CD4-positive, alpha-beta T cell treated with Interleukin-15 for 1 hour (primary cell): ENCODE measurements at regions not wholly inside any gene's neighbourhood (a gene's known extent, or its start where the extent isn't known, plus 50 kb on each side); places are given as distances from the start of the nearest gene placed in this dataset.

ENCODE experiments used
- DNase-seq: peaks from one replicate; pipeline ENCODE4 v3.0.0-alpha.2; 2020

DNA sequence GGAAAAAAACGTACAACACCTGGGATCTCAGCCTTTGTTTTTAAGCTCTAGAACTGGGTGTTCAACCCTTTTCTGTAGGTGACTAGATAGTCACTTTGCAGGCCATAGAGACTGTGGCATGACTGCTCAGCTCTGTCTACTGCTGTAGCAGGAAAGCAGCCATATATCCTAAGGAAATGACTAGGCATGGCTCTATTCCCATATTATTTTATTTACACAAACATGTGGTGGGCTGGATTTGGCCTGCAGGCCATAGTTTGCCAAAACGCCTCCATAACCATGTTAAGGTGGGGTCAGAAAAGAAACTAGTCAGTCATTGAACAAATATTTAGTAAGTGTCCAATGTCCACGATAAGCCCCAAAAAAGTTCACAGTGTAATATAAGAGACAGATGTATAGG is 452.5 kb downstream of the MCTP2 start:
- no peak for DNase-seq

DNA sequence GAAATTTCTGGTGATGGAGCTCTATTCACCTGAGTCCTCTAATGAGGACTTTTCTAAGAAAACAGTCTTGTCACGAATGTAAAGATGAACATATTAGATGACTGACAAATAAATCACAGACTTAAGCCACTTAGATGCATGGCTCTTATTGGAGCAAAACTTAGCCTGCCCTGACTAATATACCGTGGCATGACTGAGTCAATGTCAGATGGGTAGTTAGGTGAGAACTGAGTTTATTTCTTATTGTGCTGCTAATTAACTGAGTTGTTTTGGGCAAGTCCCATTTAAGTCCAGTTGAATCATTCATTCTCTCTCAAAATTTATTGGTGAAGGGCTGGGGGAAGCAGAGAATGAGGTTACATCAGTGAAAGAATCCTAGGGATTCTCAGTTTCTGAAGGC is 459.8 kb downstream of the MCTP2 start:
- no peak for DNase-seq

DNA sequence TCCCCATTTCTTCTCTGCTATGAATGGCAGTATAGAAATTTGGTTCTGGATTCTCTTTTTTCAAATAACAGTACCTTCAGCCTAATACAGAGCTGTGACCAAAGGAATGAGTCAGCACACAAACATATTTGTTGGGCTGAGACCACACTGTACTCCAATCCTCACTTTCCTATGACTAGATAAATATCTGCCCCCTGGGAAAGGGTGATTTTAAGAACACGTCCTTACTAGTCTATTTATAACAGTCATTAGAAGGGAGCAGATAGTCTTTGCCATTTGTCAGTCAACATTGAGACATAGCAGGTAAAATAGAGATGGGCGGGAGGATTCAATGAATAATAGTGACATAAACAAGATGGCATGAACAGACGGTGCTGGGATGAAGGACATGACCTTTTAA is 461.3 kb downstream of the MCTP2 start:
- DNase-seq = no peak

DNA sequence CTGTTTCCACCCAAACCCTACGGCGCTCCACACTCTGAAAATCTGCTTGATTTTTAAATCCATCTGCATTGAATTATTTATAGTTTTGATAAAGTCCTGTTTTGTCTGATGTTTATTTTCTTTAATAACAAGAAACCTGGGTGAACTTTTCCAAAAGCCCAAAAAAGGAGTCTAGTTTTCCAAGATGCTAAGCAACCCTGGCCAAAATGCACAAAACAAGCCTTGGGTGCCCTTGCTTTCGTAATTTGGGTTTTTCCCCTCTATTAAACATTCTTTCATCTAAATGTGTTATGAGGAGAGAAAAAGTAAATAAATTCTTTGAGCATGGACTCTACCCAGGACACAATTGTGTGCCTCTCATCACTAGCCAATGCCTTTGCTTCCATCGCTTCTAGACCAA is 468.9 kb downstream of the MCTP2 start:
- DNase-seq = no peak

DNA sequence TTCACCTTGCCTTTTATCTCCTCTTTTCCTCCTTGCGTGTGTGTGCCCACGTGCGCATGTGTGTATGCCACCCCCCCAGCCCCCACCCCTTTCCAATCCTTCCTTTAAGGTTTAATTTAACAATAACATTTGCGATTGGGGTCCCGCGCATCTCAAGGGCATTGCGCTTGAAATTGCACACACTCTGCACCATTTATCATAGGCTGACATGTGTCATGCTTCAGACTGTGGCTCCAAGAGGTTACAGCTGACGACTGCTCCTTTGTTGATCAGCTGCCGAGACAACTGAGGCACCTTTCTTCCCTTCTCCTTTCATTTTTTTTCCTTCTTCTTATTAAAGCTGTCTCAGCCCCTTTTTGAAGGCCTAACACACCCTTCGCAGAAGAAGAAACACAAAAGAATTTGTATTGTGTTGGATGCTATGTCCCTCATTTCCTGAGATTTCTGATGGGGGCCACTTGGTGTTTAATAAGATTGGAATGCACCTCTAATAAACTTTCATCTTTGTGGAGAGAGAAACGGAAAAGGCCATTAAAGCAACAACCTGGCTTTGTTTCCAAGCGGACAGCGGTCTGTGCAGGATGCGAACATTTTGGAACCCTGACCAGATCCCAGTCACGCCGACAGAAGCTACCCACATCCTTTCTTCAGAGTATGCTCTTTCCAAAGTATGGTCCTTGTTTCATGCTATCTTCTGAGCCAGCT is 470.1 kb downstream of the MCTP2 start:
- no peak for DNase-seq

DNA sequence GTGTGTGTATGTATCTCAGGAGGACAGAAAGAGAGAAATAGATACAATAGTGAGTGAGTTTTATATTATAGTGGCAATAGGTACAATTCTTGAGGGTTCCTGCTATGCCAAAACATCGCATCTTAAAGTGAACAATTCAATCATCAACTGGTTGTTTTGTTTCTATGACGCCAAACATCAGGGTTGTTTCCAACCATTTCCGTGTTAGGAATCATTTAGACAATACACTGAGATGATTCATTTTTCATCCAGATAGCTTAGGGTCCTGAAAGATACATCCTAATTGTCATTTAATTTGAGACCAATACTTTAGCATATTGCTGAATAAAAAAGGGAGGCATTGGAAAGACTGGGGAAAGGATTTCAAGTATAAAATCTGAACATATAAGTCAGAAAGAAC is 472.2 kb downstream of the MCTP2 start:
- no peak for DNase-seq

DNA sequence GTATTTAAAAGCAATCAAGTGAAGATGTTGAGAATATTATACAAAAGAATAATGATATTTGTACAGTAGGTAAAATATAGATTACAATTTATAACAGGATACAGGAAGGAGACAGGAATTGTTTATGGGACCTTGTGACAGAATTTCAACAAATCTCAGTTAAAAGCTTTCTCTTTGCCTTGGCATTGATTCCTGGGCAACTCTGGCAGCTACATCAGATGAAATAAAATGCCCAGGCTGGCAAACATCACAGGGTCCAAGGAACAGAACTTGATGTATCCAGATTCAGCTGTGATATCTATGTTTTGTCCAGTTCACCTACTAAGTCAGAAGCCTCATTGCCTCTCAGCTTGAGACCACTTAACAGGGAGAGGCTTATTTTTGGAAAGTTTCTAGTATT is 473.1 kb downstream of the MCTP2 start:
- no peak for DNase-seq

DNA sequence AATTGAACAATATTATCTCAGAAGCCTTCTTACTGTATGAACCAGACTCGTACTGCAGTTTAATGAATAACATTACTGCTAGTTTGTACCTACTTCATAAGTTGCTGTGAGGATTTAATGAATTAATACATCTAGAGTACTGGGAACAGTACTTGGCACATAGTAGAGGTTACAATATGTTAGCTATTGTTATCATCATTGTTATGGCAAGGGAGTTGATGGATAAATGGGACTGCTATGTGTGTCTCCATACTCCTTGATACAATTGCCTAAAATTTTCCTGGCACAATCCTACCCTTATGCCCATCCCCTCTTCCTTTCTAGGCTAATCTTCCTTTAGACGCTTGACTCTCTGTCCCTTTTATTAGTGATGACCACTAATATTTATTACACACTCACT is 473.6 kb downstream of the MCTP2 start:
- no peak for DNase-seq

DNA sequence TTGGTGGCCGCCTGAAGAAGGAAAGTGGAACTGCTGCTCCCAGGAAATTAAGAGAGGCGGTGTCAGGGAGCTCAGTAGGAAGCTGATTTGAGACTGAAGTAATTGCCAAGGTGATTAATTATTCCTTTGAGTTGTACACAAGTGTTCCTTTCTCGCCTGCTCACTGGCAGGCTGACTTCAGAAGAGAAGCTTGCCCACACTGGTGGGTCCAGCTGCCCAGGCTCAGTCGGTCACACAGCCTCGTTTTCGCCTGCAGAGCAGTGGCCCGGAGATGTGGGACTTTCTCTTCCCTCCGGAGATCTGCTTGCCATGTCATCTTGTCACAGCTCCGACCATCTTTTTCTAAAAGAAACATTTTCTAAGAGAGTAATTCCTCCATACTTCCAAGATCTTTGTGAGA is 478.0 kb downstream of the MCTP2 start:
- DNase-seq = no peak

DNA sequence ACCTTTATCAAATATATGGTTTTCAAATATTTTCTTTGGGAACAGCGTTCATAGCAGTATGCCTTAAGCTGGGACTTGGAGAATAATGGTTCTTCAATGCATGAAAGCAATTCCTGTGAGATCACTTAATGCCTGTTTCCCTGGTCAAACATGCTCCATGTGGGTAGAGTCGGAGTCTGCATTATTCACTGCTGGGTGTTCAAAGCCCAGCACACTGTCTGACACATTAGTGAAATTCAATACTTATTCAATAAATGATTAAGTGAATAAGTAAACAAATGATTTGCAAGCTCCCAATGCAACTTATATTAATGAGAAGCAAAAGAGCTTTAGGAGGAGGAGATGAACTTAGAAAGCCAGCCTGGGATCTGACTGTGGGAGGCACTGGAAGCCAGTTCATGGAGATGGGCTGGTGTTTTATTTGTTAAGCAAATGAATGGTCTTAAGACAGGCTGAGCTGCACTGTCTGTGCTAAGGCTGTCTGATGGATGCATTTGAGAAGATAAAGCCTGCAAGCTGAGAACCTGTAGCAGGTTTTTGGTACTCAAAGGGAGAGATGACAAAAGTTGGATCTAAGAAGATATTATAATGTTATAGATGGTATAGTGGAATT is 490.8 kb downstream of the MCTP2 start:
- no peak for DNase-seq

DNA sequence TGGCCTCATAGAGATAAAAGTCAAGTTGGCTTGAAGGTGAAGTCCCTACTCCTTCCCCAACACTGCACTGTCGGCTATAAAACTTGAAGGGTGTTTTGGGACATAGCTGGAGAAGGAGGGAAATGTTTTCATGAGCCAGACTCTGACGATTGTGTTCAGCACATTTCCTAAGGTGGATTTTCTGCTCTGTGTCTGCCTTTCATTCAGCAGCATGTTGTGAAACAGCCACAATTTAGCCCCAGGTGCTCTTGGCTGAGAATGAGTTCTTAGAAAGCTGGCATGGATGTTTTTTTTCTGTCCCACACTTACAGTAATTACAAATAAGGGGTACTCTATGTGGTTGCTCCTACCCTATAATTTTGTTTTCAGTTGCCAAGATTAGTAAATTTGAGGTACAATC is 492.4 kb downstream of the MCTP2 start:
- no peak for DNase-seq

DNA sequence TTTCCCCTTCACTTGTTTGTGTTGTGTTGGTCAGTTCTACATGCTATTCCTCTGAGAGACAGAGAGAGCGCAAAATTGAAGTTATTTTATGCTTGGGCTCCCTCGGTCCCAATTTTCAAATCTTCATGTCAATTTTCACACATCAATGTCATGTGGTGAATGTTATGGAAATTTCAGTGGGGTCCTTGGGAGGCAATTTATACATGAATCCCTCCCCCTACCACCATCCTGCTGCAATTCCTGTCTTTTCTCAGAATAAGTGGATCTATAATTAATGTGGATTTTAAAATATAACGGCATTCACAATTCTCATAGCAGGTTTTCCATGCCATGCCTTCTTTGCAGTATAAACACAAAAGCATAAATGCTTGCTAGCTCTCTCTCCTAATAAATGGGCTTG is 499.9 kb downstream of the MCTP2 start:
- no peak for DNase-seq

DNA sequence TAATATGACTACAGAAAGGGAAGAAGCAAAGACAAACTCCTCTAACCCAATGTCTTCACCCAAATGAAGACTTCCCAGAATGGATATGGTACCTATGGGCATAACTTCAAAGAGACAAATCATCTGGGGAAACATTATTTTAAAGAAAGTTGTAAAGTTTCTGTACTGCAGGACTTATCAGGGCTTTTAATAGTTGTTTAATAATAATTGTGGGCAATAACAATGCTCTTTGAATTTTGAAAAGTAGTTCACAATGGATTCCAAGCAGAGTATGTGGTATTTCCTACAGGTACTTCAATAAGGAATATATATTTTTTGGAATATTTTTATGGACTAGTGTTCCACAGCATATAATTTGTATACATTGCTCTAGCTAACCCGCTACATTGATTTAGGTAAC is 503.1 kb downstream of the MCTP2 start:
- no peak for DNase-seq

DNA sequence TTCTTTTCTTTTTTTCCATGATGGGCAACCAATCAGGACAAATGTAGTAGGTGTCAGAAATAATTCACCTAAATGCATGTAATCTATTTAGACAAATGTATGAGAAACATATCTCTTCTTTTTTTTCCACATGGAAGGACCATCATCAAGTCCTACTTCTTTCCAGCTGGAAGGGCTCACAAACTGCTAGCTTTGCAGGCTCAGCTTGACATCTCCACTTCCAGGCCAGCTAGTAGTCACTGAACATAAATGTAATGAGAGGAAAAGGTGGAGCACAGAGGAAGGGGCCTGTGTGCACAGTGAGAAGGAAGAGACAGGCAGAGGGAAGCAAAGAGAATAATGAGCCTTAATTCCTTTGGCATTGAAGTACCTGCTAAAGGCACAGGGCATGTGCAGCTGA is 504.9 kb downstream of the MCTP2 start:
- DNase-seq = no peak

DNA sequence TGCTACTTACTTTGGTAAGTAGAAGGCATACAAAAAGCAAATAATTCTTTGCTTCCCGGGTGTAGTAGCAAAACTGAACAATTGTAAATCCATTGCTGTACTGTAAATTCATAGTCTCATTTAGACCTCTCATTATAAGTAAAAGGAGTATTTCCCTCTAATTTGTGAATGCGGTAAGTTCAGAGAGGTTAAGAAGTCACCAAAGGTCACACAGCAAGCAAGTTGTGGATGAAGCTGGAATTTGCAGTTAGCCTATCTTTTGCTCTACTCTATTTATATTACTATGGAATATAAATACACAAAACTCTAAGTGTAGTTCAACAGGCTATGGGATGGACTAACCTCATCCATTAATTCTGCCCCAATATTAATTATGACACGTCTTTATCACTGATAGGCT is 508.3 kb downstream of the MCTP2 start:
- DNase-seq = no peak

DNA sequence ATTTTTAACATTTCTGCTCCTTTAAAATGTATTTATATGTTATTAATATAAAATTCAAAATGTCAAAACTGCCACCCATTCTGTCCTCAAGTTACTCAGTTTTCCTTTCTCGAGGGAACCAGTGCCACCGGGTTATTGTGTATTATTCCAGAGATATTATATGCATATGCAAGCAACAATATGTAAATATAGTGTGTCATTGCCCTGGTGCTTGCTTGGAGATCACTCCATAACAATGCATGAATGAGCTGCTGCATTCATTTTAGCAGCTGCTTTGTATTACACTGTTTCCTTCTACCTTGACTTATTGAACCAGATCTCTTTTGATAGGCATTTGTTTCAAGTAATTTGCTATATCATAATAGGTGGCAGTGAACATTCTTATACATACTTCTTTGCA is 509.1 kb downstream of the MCTP2 start:
- DNase-seq = no peak

DNA sequence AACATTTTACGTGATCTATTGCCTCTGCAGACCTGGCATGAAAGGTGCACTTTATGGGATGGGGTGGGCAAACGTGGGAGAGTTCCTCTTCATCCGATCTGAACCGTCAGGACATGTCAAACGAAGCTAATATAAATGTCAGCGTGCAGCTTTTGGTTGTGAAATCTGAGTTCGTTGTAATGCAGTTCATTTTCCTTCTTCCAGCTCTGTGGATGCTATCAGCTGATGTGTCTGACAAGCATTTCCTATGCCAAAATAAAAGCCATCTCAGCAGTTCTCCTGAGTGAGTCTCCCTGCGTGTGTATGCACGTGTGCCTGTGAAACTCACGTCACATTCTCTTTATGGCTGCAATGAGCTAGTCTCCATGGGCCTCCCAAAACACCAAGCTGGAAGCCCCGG is 512.3 kb downstream of the MCTP2 start:
- no peak for DNase-seq

DNA sequence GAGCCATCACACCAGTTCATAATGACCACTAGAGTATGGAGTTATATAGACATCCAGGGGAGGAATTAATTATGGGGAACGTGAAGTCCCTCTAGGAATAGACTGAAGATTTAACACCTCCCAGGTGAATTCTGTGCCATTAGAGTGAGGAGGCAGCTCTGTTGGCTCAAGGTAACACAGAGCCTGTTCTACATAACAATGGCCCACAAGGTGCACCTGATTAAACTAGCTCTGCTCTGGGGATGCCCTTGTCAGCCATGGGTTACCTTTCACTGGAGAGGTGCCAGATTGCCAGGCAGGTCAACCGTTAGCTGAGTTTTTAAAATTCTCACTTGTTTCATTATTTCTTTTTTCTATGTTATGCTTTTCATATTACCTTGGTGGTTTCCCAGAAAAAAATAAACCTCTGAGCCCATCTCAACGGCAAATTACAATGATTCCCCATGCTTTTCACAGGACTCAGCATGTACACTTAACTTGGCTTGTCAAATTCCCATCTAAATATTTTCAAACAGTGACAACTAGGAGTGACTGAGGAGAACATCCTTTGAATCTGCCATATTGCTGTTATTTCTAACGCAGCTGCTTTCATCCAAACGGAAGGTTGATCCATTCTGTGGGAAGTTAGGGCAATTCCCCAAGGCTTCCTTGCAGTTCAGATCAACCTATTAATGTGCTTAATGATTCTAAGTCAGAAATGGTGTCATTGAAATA is 512.9 kb downstream of the MCTP2 start:
- DNase-seq = no peak

DNA sequence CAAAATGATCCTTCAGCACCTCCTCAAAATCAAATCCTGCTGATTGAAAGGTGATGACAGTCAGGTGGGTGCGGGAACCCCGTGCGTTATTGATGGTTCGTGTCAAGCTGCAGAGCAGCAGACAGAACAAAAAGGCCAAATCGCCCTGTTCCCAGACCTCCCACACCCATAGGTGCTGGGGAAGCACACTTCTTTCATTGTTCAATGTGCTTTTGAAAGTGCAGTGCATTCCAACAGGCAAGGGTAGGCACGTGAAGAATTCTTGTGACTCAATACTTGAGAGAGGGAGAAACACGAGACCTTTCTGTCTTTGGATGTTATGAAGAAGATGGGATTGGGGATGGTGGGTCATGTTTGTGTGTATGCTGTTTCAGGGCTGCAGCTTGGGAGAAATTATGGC is 514.0 kb downstream of the MCTP2 start:
- DNase-seq = no peak

DNA sequence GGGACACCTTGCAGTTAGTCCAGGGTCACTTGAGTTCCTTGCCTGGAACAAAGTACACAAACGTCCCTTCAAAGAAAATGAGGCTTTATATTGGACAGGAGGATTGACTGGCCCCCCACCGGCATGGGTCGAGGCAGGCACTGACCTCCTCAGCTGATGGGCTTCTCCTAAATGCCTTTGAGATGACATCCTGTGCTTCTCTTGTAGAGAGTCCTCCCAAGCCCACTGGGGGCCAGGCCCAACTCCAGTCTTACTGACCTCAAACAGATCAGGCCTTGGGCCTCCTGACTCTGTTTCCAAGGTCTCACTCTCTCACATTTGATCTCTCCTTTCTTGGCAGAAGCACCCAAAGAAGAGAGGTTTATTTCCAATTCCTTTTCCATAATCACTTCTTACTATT is 516.1 kb downstream of the MCTP2 start:
- no peak for DNase-seq

DNA sequence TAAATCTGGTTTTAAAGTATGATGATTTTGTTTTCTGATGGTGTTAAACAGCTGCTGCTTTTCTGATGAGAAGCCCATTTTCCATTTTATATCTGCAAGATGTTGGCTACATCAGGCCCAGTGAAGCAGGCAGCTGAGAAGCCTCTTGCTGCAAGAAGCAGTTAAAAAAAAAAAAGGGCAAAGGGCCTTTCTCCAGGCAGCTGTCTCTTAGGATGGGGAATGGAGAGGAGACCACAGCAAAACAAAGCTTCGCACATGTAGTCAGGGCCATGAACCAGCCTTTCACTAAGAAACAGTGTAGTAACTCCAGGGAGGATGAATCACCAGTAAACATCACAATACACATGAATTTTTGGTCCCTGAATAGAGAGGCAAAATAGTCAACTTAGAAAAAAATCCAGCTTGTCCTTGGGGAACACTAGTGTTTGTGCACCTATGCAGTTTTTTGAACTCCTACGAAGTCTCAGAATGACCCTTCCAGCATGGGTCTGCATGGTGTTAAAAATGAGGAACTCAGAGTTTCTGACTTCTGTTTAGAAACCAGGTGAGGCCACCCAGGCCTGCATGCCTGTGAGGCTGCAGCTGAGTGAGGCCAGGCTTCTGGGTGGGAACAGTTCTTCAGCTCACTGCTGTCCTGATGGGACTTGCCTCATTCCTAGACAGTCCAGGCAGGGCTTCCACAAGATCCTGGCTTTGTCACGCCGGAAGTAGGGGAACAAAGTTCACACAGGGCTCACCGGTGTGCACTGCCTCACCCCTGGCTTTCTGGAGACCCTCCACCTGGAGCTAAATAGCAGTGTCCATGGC is 518.7 kb downstream of the MCTP2 start:
- DNase-seq = no peak

DNA sequence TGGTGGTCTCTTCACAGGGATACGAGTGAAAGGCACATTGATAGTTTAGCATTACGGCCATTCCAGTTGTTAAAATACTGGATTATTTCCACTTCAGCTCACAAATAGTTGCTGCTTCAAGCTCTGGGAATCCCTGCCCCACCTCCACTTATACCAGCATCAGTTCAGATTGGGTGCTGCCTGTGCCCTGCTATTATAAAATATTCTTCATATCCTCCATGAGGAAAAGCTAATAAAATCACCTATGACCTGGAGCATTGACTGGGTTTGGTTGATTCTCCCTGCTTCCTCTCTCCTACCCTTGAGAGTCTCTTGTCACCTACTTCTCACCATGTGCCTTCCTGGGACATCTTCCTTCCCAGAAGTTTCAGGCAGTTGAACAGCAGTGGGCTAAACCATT is 529.0 kb downstream of the MCTP2 start:
- no peak for DNase-seq

DNA sequence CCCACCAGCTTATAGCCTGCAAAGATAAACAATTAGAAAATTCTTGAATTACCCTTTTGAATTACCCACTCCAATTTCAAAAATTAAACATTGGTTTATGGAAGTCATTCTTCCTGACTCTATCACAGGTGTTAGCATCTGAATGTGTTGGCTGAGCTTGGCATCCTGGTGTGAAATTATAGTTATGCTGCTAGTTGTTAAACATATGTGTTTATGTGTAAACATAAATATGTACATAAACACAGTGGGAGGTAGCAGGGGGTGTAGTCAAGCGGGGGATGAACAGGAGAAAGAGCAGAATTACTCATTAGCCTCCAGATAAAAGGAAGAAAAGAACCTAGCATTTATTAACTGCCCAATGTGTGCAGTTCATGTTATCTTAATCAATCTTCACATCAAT is 530.2 kb downstream of the MCTP2 start:
- DNase-seq = no peak

DNA sequence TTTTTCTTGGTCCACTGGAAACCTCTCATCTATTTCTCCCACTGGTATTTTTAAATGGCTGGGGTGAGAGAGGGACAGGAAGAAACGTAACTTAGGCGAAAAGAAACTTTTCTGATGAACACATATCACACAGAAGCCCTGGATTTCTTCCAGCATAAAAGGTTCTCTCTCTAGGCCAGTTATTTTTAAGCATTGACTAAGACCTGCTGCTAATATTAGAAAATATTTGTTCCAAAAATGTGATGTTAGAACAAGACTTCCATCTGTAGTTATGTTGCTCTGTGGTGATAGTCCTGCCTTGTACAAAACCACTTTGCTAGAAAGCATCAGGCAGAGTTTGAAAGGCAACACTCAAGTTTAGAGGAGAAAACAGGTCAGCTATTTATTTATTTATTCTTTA is 537.7 kb downstream of the MCTP2 start:
- DNase-seq = no peak
